H9 (cell line): ENCODE measurements at regions not wholly inside any gene's neighbourhood (a gene's known extent, or its start where the extent isn't known, plus 50 kb on each side); places are given as distances from the start of the nearest gene placed in this dataset.

Experiments used
- DNase-seq: peaks from one replicate; pipeline ENCODE4 v3.0.0-alpha.2; 2017
- H2AFZ ChIP-seq: one replicate; pipeline ENCODE4 v1.6.1; 2013; ENCODE audit warnings: mild to moderate bottlenecking, low read length, control low read depth, moderate library complexity
- H2AK5ac ChIP-seq: 2 replicates; pipeline ENCODE4 v1.6.1; 2013; ENCODE audit warnings: low read length, control low read depth, mixed read lengths; ENCODE audit not compliant: insufficient read length
- H2BK120ac ChIP-seq: one replicate; pipeline ENCODE4 v1.6.1; 2013; ENCODE audit warnings: low read depth, mild to moderate bottlenecking, low read length, control low read depth, inconsistent platforms; ENCODE audit not compliant: poor library complexity, severe bottlenecking
- H2BK12ac ChIP-seq: 2 replicates; pipeline ENCODE4 v1.6.1; 2013; ENCODE audit warnings: low read length, control low read depth, mixed read lengths, low read depth; ENCODE audit not compliant: insufficient read length
- H2BK15ac ChIP-seq: 2 replicates; pipeline ENCODE4 v1.6.1; 2013; ENCODE audit warnings: low read depth, low read length, control low read depth
- H2BK20ac ChIP-seq: one replicate; pipeline ENCODE4 v1.6.1; 2013; ENCODE audit warnings: low read depth, mild to moderate bottlenecking, low read length, control low read depth, inconsistent platforms; ENCODE audit not compliant: poor library complexity, severe bottlenecking
- H2BK5ac ChIP-seq: 2 replicates; pipeline ENCODE4 v1.6.1; 2013; ENCODE audit warnings: low read length, control low read depth, mixed read lengths; ENCODE audit not compliant: insufficient read length
- H3K14ac ChIP-seq: 2 replicates; pipeline ENCODE4 v1.6.1; 2013; ENCODE audit warnings: low read length, control low read depth; ENCODE audit not compliant: insufficient read depth
- H3K18ac ChIP-seq: 2 replicates; pipeline ENCODE4 v1.6.1; 2013; ENCODE audit warnings: low read depth, mild to moderate bottlenecking, mixed read lengths, low read length, control low read depth; ENCODE audit not compliant: insufficient read length
- H3K23ac ChIP-seq: 2 replicates; pipeline ENCODE4 v1.6.1; 2013; ENCODE audit warnings: low read length, control low read depth, mixed read lengths, low read depth; ENCODE audit not compliant: insufficient read length
- H3K23me2 ChIP-seq: 2 replicates; pipeline ENCODE4 v1.6.1; 2013; ENCODE audit warnings: low read depth, mild to moderate bottlenecking, mixed read lengths, low read length, control low read depth; ENCODE audit not compliant: insufficient read length, poor library complexity, severe bottlenecking
- H3K27ac ChIP-seq: 2 replicates; pipeline ENCODE4 v1.5.1; 2013; ENCODE audit warnings: low read length, control low read depth, mixed read lengths, low read depth; ENCODE audit not compliant: insufficient read length
- H3K27me3 ChIP-seq: 2 replicates; pipeline ENCODE4 v1.6.1; 2013; ENCODE audit warnings: low read length, control low read depth, inconsistent platforms; ENCODE audit not compliant: insufficient read depth
- H3K4ac ChIP-seq: 2 replicates; pipeline ENCODE4 v1.6.1; 2013; ENCODE audit warnings: low read depth, mild to moderate bottlenecking, control low read depth, inconsistent platforms, low read length, moderate library complexity
- H3K4me1 ChIP-seq: 2 replicates; pipeline ENCODE4 v1.6.1; 2013; ENCODE audit warnings: low read length, control low read depth, inconsistent platforms; ENCODE audit not compliant: insufficient read depth
- H3K4me2 ChIP-seq: 2 replicates; pipeline ENCODE4 v1.6.1; 2013; ENCODE audit warnings: low read length, control low read depth, mixed read lengths; ENCODE audit not compliant: insufficient read length, insufficient read depth
- H3K56ac ChIP-seq: 2 replicates; pipeline ENCODE4 v1.6.1; 2013; ENCODE audit warnings: low read depth, mild to moderate bottlenecking, mixed read lengths, low read length, control low read depth; ENCODE audit not compliant: insufficient read length
- H3K79me1 ChIP-seq: 2 replicates; pipeline ENCODE4 v1.6.1; 2013; ENCODE audit warnings: low read depth, mild to moderate bottlenecking, moderate library complexity, low read length, control low read depth, inconsistent platforms; ENCODE audit not compliant: insufficient read depth, poor library complexity, severe bottlenecking
- H3K79me2 ChIP-seq: 2 replicates; pipeline ENCODE4 v1.6.1; 2013; ENCODE audit warnings: low read length, control low read depth, inconsistent platforms; ENCODE audit not compliant: insufficient read depth
- H3K9ac ChIP-seq: 2 replicates; pipeline ENCODE4 v1.6.1; 2013; ENCODE audit warnings: low read length, control low read depth, mixed read lengths; ENCODE audit not compliant: insufficient read length; ENCODE audit errors: extremely low read depth
- H3K9me3 ChIP-seq: one replicate; pipeline ENCODE4 v1.6.1; 2013; ENCODE audit warnings: low read depth, low read length, inconsistent platforms; ENCODE audit not compliant: control insufficient read depth
- H3T11ph ChIP-seq: one replicate; pipeline ENCODE4 v1.6.1; 2013; ENCODE audit warnings: mild to moderate bottlenecking, low read length, control low read depth, inconsistent platforms
- H4K20me1 ChIP-seq: one replicate; pipeline ENCODE4 v1.6.1; 2013; ENCODE audit not compliant: control insufficient read depth, insufficient read length, insufficient read depth
- H4K5ac ChIP-seq: 2 replicates; pipeline ENCODE4 v1.6.1; 2013; ENCODE audit warnings: low read depth, mild to moderate bottlenecking, mixed read lengths, low read length, control low read depth; ENCODE audit not compliant: insufficient read length
- H4K8ac ChIP-seq: replicated peaks from 2 replicates; pipeline ENCODE4 v1.6.1; 2013; ENCODE audit warnings: low read length, control low read depth, mixed read lengths, low read depth; ENCODE audit not compliant: insufficient read length
- H4K91ac ChIP-seq: 2 replicates; pipeline ENCODE4 v1.6.1; 2013; ENCODE audit warnings: low read depth, mild to moderate bottlenecking, moderate library complexity, mixed read lengths, low read length, control low read depth; ENCODE audit not compliant: insufficient read length
- H3K27ac Mint-ChIP-seq, 3 experiments: 2 replicates in 2 of 3; 3 replicates in 1 of 3; pipeline ENCODE4 v1.8.0; 2020 to 2021; ENCODE audit warnings: mixed read lengths in 3 of 3, mild to moderate bottlenecking in 1 of 3, moderate library complexity in 1 of 3
- H3K27me3 Mint-ChIP-seq: 2 replicates; pipeline ENCODE4 v1.8.0; 2021; ENCODE audit warnings: low read depth, mild to moderate bottlenecking, moderate library complexity, mixed read lengths
- H3K36me3 Mint-ChIP-seq, 3 experiments: 2 replicates in 2 of 3; 3 replicates in 1 of 3; pipeline ENCODE4 v1.8.0; 2020 to 2021; ENCODE audit warnings: low read depth in 3 of 3, mixed read lengths in 3 of 3; ENCODE audit not compliant: insufficient read depth in 1 of 3
- H3K4me1 Mint-ChIP-seq, 2 experiments: 2 replicates each; pipeline ENCODE4 v1.8.0; 2020; ENCODE audit warnings: mixed read lengths in 2 of 2
- H3K4me3 Mint-ChIP-seq, 2 experiments: 2 replicates in 1 of 2; 3 replicates in 1 of 2; pipeline ENCODE4 v1.8.0; 2020 to 2021; ENCODE audit warnings: mild to moderate bottlenecking in 2 of 2, mixed read lengths in 2 of 2, moderate library complexity in 1 of 2
- H3K9me3 Mint-ChIP-seq, 2 experiments: 2 replicates in 1 of 2; 3 replicates in 1 of 2; pipeline ENCODE4 v1.8.0; 2020; ENCODE audit warnings: mild to moderate bottlenecking in 2 of 2, mixed read lengths in 2 of 2, moderate library complexity in 1 of 2
- WGBS: extraction: QIAGEN DNeasy Blood & Tissue Kit; methylation state at CpG from one replicate; pipeline ENCODE4 v1.1.7; 2013; ENCODE audit warnings: missing lambda C conversion rate, low lambda C conversion rate, mixed read lengths; ENCODE audit not compliant: insufficient read length; ENCODE audit errors: extremely low coverage; 5-methylcytosine and 5-hydroxymethylcytosine counted together
- TF ChIP-seq, protein P1 (sequence below): fragments of 200-600 bp; sonication (generic); conservative IDR thresholded peaks from 3 replicates; pipeline ENCODE4 v1.8.0; 2021; ENCODE audit warnings: antibody characterized with exemption, mild to moderate bottlenecking

DNA sequence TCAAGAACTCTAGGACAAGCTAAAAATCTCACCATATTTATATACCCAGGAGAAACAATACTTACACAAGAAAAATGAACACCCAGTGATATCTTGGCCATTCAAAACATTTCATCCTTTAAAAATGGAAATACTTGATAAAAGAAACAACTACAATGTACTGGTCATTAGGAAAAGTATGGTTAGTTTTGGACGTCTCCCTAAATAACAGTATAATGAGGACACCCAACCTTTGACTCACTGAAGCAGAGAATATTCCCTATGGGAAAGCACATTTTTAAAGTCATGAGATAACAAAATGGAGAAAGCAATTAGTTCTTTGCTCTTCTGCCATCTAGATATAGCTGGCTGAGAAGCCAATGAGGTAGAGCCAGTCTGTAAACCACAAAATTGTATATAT is 164.4 kb downstream of the TBX18 start:
- no peak overlapping the region for H2BK20ac ChIP-seq
- H3K4ac ChIP-seq = no peak overlapping the region
- Mint-ChIP-seq H3K27me3 (no peaks in the 10 kb centered on the region), H3K9me3 (peaks cover 2% of the 10 kb centered on the region in 2 experiments; a peak in 2 of 5 replicates), H3K4me1 (no peaks in the 10 kb centered on the region), H3K4me3 (no peak overlapping the region), H3K27ac (no peak overlapping the region), H3K36me3 (no peaks in the 10 kb centered on the region)
- WGBS = no CpG with 5 or more reads among the region's 1 CpG
- no peak overlapping the region for H2BK120ac ChIP-seq
- H3K56ac ChIP-seq = no peak overlapping the region
- no peak overlapping the region for H3K27ac ChIP-seq
- H3K18ac ChIP-seq = no peak overlapping the region
- H2AFZ ChIP-seq = no peak overlapping the region
- no peak overlapping the region for H3K4me2 ChIP-seq
- no peaks in the 10 kb centered on the region for H3K79me1 ChIP-seq
- no peak overlapping the region for H3K14ac ChIP-seq
- no peak overlapping the region for H2AK5ac ChIP-seq
- H2BK5ac ChIP-seq = no peak overlapping the region
- H4K91ac ChIP-seq = no peak overlapping the region
- no peaks in the 10 kb centered on the region for H3K27me3 ChIP-seq
- no peaks in the 10 kb centered on the region for H3K9me3 ChIP-seq
- H4K8ac ChIP-seq = no peak overlapping the region
- TF ChIP-seq, protein P1, sequence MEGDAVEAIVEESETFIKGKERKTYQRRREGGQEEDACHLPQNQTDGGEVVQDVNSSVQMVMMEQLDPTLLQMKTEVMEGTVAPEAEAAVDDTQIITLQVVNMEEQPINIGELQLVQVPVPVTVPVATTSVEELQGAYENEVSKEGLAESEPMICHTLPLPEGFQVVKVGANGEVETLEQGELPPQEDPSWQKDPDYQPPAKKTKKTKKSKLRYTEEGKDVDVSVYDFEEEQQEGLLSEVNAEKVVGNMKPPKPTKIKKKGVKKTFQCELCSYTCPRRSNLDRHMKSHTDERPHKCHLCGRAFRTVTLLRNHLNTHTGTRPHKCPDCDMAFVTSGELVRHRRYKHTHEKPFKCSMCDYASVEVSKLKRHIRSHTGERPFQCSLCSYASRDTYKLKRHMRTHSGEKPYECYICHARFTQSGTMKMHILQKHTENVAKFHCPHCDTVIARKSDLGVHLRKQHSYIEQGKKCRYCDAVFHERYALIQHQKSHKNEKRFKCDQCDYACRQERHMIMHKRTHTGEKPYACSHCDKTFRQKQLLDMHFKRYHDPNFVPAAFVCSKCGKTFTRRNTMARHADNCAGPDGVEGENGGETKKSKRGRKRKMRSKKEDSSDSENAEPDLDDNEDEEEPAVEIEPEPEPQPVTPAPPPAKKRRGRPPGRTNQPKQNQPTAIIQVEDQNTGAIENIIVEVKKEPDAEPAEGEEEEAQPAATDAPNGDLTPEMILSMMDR = no peak
- H3T11ph ChIP-seq = no peak overlapping the region
- no peak overlapping the region for H2BK15ac ChIP-seq
- no peak overlapping the region for H4K5ac ChIP-seq
- no peaks in the 10 kb centered on the region for H4K20me1 ChIP-seq
- no peaks in the 10 kb centered on the region for H3K23me2 ChIP-seq
- no peak overlapping the region for H3K23ac ChIP-seq
- H3K9ac ChIP-seq = no peak overlapping the region
- no peaks in the 10 kb centered on the region for H3K4me1 ChIP-seq
- DNase-seq = no peak
- no peak overlapping the region for H2BK12ac ChIP-seq
- no peaks in the 10 kb centered on the region for H3K79me2 ChIP-seq
